NCI-H1417 (cell line): ENCODE measurements at regions not wholly inside any gene's neighbourhood (a gene's known extent, or its start where the extent isn't known, plus 50 kb on each side); places are given as distances from the start of the nearest gene placed in this dataset.
A peak's percentile ranks its signal among the peaks of the same experiment; 100 is the strongest.

Source experiments
- DNase-seq, 3 experiments: peaks; one replicate each; lab custom pipeline; 2025; lab: John Stamatoyannopoulos, UW

DNA sequence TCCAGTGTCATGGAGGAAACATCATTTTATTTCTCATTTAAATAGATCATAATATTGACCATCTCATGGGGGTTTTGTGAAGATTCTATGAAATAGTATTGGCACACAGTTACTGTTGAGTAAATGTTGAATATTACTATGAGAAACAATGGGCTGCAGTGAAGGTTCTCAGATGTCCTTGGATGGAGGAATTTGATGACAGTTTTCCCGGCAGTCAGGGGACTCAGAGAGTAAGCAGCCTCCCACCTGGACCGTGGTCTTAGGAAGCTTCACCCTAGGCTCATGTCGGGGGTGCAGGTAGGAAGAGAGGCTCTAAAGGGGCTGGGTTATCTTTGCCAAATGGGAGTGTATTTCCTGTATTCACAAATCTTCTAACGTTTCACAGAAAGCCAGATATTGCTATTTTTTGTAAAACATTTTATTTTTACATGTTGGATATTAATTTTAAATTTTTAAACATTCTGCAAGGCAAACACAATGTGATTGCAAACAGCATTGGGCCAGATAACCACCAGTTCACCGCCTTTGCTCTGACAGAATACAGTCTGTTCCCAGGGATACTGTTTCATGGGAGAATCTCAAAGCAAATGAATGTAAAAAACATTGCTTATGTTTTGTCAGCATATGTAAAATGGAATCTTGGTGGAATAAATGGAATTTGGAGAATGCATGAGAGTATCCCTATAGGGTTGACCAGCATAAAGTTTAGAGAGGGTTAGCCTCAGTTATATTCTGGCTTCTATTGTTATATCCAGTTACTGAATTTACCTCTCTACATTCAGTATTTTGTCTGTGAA is 380.8 kb upstream of the TMEM132C start:
- DNase-seq = no peak

DNA sequence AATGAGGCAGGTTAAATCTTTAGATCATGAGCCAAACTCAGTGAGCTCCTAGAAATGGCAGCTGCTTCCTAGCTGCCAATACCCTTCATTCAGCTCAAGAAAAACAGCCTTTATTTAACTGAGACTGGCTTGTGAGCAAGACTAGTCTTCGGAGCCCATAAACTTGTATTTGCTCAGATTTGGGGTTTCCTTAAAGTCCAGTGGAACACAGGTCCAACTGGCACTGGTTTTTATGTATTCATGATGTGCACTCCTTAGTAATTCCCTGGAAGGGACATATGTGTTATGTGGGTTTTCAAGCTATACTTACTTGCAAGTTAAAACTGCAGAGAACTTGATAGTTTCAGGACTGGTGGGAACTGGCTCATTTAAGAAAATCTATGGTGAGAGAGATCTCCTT is 380.1 kb upstream of the TMEM132C start:
- no peak for DNase-seq

DNA sequence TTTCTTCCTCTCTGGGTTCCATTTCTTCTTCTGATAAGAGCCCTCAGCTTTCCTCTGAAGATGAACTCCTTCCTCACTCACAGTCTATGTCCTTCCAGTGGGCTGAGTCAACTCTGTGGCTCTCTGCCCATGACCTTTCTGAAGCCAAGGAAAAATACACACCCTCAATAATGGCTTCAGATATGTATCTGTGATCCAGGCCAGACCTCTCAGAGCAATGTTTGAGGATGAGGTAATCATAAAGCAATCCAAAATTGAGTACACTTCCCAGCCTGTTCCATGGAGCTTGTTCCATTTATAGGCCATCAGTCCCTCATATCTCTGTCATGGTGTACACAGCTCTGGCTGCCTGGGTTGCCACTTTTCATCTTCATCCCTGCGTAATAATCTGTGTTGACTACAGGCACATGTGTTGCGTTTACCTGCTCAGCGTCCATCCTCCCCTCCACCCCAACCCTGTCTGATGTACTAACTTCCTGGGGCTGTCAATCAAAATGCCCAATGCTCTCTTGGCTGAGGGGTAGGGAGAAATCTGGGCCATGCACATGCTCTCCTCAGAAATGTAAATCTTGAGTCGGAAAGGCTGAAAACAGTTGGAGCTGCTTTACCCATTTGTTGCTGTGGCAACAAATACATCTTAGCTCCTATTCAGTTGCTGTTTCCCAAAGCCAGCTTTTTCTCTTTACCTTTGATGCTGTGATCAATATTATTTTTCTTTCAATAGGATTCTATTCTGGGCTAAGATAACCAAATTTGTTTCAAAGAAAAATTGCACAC is 377.8 kb upstream of the TMEM132C start:
- no peak for DNase-seq

DNA sequence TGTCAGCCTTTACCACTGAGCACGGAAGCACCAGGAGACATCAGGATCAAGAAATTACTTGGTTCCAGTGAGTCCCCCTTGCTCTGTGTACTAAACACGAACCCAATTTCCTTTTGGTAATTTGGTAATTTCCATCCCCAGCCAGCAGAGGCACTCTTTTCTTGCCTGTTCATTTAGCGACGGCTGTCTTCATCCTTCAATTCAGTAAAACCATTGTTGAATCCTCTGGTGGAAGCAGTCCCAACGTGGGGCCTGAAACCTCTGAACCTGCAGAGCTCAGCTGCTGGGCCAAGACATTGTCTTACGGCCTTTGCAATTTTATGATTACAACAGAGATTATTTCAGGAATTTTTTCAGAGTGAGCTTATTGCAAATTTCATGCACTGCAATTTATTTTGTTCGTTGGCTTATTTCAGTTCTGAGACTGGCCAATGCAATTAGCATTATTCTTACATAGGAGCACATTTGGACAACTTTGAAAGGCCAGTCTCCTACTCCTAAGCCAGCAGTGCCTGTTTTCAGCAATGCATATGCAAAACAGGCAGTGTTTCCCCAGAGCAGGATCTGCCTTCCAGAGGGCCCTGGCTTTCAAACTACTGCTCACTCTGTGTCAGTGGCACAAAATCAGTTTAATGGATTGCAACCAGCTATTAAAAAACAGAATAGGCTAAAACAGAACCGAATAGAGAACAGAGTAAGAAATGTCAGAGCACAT is 372.9 kb upstream of the TMEM132C start:
- DNase-seq = no peak

DNA sequence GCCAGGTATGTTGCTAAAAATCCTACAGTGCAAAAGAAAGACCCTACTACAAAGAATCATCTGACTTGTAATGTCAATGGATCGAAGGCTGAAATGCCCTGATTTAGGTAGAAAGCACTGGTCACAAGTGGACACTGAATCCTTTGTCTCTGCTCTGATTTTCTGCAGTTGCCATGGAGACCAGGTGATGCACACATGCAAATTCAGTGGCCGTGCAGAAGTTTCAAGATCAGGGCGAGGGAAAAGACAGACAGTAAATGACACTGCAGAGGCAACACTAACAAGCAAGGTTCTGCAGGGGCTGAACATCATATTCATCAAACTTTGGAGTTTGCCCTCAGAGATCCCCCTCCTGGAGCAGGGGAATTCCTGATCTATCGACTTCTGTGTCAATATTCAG is 370.3 kb upstream of the TMEM132C start:
- no peak for DNase-seq

DNA sequence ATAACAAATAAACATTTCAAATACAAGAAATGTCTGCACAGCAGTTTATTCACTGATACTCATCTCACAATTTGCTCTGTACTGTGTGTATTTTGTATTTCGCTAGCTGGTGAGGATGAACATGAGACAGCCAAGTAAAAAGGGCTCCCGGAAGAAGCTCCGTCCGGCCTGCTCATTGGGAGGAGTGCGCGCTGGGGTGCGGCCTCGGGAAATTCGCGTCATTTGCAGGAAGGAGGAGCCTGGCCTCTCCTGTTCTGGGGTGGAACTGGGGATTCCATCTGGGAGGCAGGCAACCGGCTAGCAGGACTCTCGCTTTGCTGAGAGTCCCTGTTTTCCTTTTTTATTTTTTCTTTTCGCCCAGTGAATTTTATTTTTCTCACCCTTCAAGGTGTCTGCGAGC is 368.4 kb upstream of the TMEM132C start:
- DNase-seq = no peak

DNA sequence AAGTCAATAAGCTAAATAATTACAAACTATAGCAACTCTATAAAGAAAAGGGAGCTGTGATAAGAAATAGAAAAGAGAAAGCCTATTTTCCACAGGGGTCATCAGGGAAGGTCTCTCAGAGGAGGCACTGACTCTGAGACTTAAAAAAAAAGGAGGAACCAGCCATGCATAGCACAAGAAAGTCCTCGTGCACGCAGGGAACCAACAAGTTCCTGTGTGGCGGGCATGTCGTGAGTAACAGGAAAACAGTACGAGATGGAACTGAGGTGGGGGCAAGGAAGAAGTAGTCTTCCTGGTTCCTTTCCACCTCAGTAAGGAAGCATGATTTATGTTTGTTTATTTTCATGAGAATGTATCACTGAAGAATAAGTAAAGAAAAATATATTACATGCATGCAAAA is 367.0 kb upstream of the TMEM132C start:
- DNase-seq = no peak

DNA sequence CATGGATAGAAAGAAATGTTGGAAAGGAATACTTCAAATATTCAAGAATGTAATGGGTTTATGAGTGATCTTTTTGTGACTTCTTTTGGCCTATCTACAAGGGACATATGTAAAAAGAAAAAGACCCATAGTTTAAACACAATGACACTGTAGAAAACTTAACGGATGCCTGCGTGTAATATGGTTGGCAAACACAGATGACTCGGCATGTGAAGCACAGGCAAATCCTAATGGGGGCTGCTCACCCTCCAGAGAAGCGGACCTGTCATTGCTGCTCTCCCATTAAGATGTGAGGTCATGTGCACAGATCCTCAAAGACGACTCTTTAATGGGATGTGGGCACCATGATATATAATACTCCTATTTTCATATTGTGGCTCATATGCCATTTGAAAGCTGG is 366.6 kb upstream of the TMEM132C start:
- DNase-seq = no peak

DNA sequence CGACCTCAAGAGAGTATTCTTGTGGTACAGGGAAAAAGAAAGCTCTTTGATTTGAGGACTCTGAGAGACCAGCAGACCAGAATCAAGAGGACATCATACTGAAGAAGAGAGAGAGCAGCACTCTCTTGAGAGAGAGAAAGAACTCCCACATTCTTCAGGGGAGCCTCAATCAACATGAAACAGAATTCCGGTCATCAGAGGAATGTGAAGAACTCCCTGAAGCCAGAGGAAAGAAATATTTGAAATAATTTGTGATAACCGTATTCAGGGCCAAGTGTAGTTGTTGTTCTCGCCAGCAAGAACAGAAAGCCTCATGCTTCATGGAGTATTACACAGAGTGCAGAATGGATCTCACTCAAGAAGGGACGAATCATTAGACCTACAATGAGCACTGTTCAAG is 363.8 kb upstream of the TMEM132C start:
- no peak for DNase-seq

DNA sequence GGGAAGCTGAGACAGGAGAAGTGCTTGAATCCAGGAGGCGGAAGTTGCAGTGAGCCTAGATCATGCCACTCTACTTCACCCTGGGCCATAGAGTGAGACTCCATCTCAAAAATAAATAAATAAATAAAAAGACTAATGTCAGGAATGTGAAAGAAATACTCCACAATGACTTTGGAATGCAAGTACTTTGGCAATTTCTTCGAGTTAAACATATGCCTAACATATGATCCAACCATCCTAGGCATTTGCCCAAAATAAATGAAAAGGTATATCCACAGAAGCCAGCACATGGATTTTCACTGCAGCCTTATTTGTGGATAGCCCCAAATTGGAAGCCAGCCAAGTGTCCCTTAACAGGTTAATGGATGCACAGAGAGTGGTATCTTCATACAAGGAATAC is 357.9 kb upstream of the TMEM132C start:
- DNase-seq = no peak

DNA sequence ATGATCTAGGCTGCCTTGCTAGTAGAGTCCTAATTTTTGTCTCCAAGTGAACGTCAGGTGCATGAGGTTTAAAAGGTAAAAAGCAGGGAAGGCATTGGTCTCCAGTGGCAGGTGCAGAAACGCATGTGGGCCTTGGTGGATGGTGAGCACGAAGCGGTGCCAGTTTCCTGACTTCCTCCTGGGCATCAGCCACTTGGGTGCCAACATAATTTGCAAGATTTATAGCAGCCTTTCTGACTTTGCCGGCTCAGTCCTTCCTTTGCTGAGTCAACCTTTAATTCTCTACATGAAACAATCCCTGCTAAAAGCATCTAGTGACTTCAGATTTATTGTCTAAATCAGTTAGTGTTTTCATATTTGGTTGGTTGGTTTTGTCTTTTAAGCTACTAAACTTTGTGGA is 355.7 kb upstream of the TMEM132C start:
- no peak for DNase-seq

DNA sequence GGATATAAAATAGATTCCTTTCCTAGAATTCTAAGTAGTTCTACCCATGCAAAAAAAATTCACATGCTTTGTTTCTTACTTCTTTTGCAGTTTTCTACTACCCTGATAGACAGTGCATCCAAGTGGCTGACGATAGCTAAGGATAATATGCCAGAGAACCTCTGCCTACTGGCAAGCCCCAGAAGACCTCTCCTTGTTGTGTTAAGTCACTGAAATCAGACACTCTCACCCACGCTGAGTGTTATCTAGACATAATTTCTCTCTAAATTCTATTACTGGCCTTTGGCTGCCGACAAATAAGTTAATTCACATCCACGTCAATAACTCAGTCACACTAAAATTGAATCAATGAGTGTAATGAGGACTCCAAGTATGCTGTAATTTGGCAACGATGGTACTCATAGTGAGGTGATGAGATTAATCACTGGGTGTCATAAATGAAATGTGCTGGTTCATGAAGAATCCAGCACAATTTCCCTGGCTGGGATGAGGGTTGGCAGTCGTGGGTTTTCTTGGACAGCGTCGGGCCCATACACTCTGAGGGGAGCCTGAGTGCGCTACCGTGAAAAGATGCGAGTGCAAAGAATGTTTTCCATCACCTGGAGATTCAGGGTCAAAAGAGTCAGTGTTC is 354.8 kb upstream of the TMEM132C start:
- DNase-seq = no peak

DNA sequence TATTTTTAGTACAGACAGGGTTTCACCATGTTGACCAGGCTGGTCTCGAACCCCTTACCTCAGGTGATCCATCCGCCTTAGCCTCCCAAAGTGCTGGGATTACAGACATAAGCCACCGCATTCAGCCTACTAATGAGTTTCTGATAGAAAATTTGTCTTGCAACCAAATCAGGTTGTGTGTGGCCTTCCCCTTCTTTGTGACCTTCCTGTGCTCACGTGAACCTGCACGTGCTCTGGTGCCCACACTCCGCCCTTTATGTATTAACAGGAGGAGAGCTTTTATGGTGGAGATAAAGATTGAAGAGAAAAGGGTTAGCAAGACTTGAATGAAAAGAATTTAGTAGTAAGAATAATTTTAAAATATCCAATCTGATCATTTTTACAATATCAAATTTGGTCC is 343.5 kb upstream of the TMEM132C start:
- no peak for DNase-seq

DNA sequence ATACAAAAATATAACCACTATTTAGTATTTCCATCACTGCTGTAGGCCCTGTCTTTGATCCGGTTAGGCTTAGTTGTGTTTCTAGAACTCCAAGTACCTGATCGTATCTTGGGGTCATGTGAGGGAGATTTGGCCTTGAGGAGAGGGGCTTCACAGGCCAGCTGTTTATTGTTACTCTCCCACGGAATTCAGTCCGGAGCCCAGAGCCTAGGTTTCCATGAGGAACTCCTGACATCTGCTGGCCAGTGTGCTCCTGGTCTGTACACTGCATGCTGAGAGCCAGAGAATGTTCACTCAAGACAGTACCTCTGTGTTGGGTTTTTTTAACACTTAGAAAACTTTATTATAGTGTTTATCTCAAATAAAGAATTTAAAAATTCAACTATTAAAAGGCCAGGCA is 341.0 kb upstream of the TMEM132C start:
- DNase-seq = peak in 2 of 3 experiments; percentile 2 to 3

DNA sequence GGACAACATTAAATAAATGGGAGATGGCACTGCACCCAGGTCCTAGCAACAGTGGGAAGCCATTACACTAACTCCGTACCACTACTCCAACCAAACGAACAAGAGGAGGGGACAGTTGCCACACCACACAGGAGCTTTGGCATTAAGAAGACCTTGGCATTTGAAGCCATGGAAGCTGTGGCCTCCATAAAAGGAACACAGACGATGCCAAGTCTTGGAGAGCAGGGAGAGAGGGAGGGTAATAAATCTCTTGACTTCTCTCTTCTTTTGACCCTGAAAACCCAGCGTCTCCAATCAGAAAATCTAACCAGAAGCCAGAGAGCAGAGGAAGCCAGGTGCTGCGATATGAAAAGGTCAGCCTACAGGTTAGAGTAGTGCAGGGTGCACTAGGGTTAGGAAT is 338.8 kb upstream of the TMEM132C start:
- DNase-seq = no peak

DNA sequence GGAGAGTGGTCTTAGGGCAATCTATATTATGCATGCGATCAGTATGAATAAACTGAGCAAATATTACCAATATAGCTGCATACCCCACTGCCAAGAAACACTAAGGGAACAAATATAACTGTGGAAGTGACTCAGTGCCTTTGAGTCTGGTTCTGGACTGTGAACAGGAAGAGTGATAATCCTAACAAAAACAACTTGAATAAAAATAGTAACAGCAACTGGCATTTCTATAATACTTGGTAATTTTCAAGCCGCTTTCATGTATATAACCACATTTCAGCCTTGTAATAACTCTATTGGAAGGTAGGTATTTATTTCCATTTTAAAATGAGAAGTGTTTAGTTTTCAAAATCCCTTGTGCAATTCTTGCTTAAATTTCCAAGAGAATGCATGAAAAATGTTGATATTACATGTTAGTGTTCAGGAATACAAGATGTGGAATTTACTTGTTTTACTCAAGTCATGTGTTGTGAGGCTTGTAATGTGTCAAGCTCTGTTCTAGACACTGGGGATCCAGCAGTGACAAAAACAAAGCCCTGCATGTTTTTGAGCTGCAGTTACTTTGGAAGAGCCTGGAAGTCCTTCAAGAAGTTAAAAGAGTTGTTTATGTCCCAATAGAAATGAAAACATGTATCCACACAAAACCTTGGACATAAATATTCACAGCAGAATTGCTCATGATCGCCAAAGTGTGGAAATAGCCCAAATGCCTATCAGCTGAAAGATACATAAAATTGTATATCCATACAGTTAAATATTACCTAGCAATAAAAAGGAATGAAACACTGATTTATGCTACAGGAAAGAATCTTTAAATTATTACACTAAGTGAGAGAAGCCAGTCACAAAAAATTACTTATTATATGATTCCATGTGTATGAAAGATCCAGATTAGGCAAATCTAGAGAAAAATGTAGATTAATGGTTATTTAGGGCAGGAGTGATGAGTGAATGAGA is 338.1 kb upstream of the TMEM132C start:
- DNase-seq = no peak

DNA sequence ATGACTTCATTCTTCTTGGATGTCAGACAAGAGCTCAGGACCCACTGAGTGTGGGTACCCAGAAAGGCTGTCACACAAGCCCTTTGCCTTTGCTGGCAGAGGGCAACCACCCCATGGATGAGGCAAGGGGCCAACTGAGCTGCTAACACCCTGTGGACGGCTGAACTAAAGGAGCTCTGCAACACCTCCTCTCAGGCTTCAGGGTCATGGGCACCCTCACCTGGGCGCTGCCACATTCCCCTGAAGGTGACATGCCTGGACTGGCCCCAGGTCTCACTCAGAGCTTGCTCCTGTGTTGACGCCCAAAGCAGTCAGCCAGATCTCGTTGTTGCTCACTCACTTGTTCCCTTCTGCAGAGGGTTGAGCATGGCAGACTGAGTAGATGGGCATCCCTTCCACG is 336.8 kb upstream of the TMEM132C start:
- no peak for DNase-seq

DNA sequence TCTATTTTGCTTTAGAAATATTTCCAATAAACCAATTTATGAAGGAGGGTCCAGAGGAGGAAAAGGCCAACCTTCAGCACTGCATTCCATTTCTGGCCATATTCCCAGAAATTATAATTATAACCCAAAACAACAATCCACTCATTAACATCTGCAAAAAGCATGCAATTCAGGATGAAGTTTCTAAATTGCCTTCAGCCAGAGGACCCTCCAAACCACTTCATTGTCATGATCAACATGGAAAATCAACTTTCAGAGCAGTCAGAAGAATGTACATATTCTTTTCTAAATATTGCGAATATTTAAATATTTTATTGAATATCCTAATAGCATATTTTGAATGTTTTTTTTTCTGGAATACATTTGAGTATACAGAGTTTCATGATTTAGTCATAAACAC is 332.6 kb upstream of the TMEM132C start:
- no peak for DNase-seq

DNA sequence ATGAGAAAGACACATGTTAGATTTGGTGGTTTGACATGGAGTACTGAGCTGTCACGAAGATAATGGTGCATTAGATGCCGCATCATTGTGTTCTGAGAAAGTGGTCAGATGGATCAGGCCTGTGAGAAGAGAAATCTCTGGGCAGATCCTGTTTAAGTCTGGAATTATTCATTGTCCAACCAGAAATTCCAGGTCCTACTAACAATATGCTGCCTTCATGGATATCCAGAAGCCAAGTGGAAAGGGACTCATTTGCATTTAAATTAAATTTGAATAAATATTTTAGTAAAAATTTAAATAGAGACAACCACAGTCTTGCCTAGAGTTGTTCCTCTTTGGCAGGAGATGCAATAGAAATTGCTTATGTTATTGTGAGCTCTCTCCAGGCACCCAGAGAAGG is 330.5 kb upstream of the TMEM132C start:
- DNase-seq = no peak

DNA sequence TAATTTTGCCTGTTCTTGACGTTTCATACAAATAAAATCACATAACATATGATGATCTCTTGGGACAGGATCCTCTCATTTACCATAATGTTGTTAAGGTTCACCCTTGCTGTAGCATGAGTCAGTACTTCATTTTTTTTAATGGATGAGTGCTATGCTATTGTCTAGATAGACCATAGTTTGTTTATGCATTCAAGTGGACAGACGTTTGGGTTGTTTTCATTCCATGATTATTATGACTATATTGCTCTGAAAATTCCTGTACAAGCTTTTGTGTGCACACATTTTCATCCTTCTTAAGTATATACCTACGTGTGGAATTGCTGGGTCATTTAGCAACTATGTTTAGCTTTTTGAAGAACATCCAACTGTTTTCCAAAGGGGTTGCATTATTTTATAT is 325.6 kb upstream of the TMEM132C start:
- DNase-seq = no peak

DNA sequence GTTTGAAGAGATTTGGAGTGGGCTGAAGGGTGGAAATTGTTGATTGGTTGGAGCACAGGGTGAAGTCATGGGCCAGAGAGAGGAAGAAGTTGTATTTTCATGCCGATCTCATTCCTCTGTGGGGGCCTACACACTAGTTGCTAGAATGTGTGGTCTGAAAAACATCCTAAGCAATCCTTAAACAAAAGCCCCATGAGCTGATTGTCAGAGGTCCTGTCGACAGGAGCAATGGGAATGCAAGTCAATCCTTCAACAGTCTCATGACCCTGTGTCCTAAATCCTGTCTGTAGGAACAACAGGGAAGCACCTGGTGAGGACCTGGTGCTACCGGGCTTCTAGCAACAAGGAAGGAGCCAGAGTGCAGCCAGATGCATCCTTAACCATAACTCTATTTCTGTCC is 324.0 kb upstream of the TMEM132C start:
- DNase-seq = no peak
